ENCODE measurements at regions not wholly inside any gene's neighbourhood (a gene's known extent, or its start where the extent isn't known, plus 50 kb on each side); places are given as distances from the start of the nearest gene placed in this dataset.

DNA sequence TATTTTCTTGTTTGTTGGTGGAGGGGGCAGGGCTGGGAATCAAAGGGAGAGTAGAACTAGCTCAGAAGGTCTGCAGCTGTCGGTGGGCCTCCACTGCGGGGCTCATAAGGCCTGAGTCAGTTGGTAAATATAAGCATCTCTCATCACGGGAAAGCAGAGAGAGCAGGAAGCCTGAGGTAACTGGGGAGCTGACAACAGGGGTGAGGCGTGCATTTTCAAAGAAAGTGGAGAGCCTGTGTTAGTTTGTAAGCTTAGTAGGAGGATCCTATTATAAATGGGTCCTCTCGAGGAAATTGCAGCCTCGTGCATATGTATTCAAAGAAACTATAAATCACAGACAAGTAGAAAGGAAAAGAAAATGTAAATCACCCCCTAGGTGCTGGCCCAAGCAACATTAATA lies 221.0 kb upstream of the CDH13 start:
- Histone ChIP-seq H3K9ac (ENCODE audit: low read length) (no peak overlapping the region), H3K4me3 (ENCODE audit: low read length) (no peak overlapping the region), H3K9me3 (ENCODE audit: control insufficient read depth, low read length) (no peaks in the 10 kb centered on the region), H3K27me3 (replicated peaks; ENCODE audit: control insufficient read depth, insufficient read depth, low read length) (peaks cover 20% of the 10 kb centered on the region), H3K36me3 (ENCODE audit: control insufficient read depth, insufficient read depth, low read length, severe bottlenecking) (no peaks in the 10 kb centered on the region), H3K4me1 (ENCODE audit: control insufficient read depth, insufficient read depth, low read length) (no peaks in the 10 kb centered on the region)
- no peak for DNase-seq (ENCODE audit: low read depth)

- Histone ChIP-seq H3K27me3 (replicated peaks; ENCODE audit: control insufficient read depth, insufficient read depth, low read length) (peaks cover 19% of the 10 kb centered on the region), H3K36me3 (ENCODE audit: control insufficient read depth, insufficient read depth, low read length, severe bottlenecking) (no peaks in the 10 kb centered on the region), H3K4me3 (ENCODE audit: low read length) (no peak overlapping the region), H3K4me1 (ENCODE audit: control insufficient read depth, insufficient read depth, low read length) (no peaks in the 10 kb centered on the region), H3K9ac (ENCODE audit: low read length) (no peak overlapping the region), H3K9me3 (ENCODE audit: control insufficient read depth, low read length) (no peaks in the 10 kb centered on the region)
- no peak for DNase-seq (ENCODE audit: low read depth)
These were observed 222.0 kb upstream of the CDH13 start for GRCh38 chr16:82404586-82405315.

DNA sequence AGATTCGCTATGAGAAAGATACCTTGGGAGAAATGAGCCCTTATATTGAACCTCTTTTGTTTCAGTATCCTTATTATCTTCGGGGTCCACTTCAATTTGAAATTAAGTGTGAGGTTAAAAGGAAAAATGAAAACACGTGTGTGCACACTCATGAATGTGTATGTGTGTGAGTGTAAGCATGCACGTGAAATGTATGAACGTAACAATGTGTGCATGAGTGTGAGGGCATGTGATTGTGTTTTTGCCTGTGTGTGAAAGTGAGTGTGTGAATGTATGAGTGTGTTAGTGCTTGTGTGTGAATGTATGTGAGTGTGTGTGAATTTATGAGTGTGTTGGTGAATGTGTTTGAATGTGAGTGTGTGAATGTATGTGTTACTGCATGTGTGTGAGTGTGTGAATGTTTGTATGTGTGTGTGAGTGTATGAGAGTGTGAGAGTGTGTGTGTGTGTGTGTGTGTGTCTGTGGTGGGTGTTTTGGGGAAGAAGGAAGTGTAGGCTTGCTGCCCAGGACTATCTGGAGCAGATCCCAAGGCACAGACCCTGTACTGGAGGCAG lies 224.0 kb upstream of the CDH13 start:
- H3K36me3 ChIP-seq (ENCODE audit: control insufficient read depth, insufficient read depth, low read length, severe bottlenecking) = no peaks in the 10 kb centered on the region
- no peaks in the 10 kb centered on the region for H3K9me3 ChIP-seq (ENCODE audit: control insufficient read depth, low read length)
- no peaks in the 10 kb centered on the region for H3K4me1 ChIP-seq (ENCODE audit: control insufficient read depth, insufficient read depth, low read length)
- no peak overlapping the region for H3K9ac ChIP-seq (ENCODE audit: low read length)
- DNase-seq (ENCODE audit: low read depth) = no peak
- peaks cover 8% of the 10 kb centered on the region for H3K27me3 ChIP-seq (replicated peaks; ENCODE audit: control insufficient read depth, insufficient read depth, low read length)
- H3K4me3 ChIP-seq (ENCODE audit: low read length) = no peak overlapping the region

DNA sequence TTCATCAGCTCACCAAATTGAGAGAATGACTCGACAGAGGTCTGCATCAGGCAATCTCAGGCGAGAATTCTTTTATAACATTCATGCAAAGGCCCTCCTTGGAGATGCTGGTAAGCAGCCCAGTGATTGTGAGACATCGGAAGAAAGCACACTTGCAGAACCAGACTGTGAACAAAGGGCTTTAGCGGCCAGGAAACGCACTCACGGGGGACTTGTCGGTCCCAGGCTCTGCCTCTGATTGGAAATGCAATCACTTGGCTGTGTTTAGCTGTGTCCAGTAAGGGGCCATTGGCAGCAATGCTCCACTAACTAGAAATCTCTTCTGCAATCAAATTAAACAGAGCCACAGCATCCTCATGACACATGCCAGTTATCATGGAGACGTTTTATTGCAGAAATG lies 226.7 kb upstream of the CDH13 start:
- no peak overlapping the region for H3K9ac ChIP-seq (ENCODE audit: low read length)
- H3K36me3 ChIP-seq (ENCODE audit: control insufficient read depth, insufficient read depth, low read length, severe bottlenecking) = no peaks in the 10 kb centered on the region
- H3K4me1 ChIP-seq (ENCODE audit: control insufficient read depth, insufficient read depth, low read length) = no peaks in the 10 kb centered on the region
- H3K4me3 ChIP-seq (ENCODE audit: low read length) = no peak overlapping the region
- no peaks in the 10 kb centered on the region for H3K27me3 ChIP-seq (replicated peaks; ENCODE audit: control insufficient read depth, insufficient read depth, low read length)
- no peak for DNase-seq (ENCODE audit: low read depth)
- no peaks in the 10 kb centered on the region for H3K9me3 ChIP-seq (ENCODE audit: control insufficient read depth, low read length)

GRCh38 chr16:82396509-82396908 lies 226.5 kb upstream of the MPHOSPH6 start:
- H3K9ac ChIP-seq (ENCODE audit: low read length) = no peak overlapping the region
- H3K4me3 ChIP-seq (ENCODE audit: low read length) = no peak overlapping the region
- no peaks in the 10 kb centered on the region for H3K9me3 ChIP-seq (ENCODE audit: control insufficient read depth, low read length)
- DNase-seq (ENCODE audit: low read depth) = no peak
- H3K27me3 ChIP-seq (replicated peaks; ENCODE audit: control insufficient read depth, insufficient read depth, low read length) = no peaks in the 10 kb centered on the region
- no peaks in the 10 kb centered on the region for H3K4me1 ChIP-seq (ENCODE audit: control insufficient read depth, insufficient read depth, low read length)
- H3K36me3 ChIP-seq (ENCODE audit: control insufficient read depth, insufficient read depth, low read length, severe bottlenecking) = no peaks in the 10 kb centered on the region

DNA sequence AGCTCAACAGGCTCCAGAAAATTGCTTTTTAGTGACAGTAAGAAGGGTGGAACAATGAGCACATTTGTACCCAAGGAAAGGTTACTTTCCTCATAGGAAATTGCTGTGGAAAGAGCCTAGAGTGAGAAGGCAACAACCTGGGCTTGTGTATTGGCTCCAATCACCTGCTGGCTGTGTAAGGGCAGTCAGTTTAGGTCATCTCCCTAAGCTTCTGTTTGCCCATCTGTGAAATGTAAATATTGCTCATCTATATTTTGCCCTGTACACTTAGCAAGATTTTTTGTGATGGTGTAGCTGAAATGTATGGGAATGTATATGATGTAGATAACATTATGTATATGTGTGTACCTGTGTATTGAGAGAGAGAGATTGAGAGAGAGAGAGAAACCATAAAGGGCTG lies 225.2 kb upstream of the MPHOSPH6 start:
- Histone ChIP-seq H3K9me3 (ENCODE audit: control insufficient read depth, low read length) (no peaks in the 10 kb centered on the region), H3K9ac (ENCODE audit: low read length) (no peak overlapping the region), H3K4me3 (ENCODE audit: low read length) (no peak overlapping the region), H3K36me3 (ENCODE audit: control insufficient read depth, insufficient read depth, low read length, severe bottlenecking) (no peaks in the 10 kb centered on the region), H3K4me1 (ENCODE audit: control insufficient read depth, insufficient read depth, low read length) (no peaks in the 10 kb centered on the region), H3K27me3 (replicated peaks; ENCODE audit: control insufficient read depth, insufficient read depth, low read length) (no peaks in the 10 kb centered on the region)
- no peak for DNase-seq (ENCODE audit: low read depth)

GRCh38 chr16:82391690-82392089 lies 221.7 kb upstream of the MPHOSPH6 start:
- H3K27me3 ChIP-seq (replicated peaks; ENCODE audit: control insufficient read depth, insufficient read depth, low read length) = peaks cover 10% of the 10 kb centered on the region
- no peaks in the 10 kb centered on the region for H3K9me3 ChIP-seq (ENCODE audit: control insufficient read depth, low read length)
- DNase-seq (ENCODE audit: low read depth) = no peak
- H3K9ac ChIP-seq (ENCODE audit: low read length) = no peak overlapping the region
- no peak overlapping the region for H3K4me3 ChIP-seq (ENCODE audit: low read length)
- H3K36me3 ChIP-seq (ENCODE audit: control insufficient read depth, insufficient read depth, low read length, severe bottlenecking) = no peaks in the 10 kb centered on the region
- no peaks in the 10 kb centered on the region for H3K4me1 ChIP-seq (ENCODE audit: control insufficient read depth, insufficient read depth, low read length)

DNA sequence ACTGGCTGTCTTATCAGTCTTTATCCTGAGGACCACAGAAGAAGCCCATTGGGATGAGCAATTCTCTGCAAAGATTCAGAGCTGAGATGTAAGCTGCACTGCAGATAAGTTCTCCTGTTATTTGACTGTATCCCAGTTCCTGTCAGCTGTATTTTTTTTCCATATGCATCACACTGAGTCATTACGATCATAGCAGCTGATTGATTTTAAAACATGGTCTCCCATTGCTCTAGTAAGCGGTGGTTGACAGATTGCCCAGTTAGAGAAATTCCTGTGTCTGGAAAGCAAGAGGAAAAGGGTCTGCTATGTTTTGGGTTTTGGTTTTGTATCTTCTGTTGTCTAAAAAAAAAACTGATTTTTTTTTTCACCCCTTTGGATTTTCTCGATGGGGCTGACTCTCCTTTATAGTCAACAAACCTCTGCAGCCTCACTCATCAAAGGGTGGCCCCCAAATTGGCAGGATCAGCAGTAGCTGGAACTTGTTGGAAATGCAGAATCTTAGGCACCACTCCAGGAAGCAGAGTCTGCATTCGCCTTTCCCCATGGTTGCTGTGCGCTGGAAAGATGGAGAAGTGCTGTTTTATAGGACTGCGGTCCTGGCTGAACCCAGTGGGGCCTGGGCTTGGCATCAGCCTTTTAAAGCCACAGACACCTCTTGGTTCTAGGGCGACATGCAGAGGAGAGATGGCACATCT lies 220.1 kb upstream of the MPHOSPH6 start:
- Histone ChIP-seq H3K4me1 (ENCODE audit: control insufficient read depth, insufficient read depth, low read length) (no peaks in the 10 kb centered on the region), H3K36me3 (ENCODE audit: control insufficient read depth, insufficient read depth, low read length, severe bottlenecking) (no peaks in the 10 kb centered on the region), H3K9me3 (ENCODE audit: control insufficient read depth, low read length) (no peaks in the 10 kb centered on the region), H3K4me3 (ENCODE audit: low read length) (no peak overlapping the region), H3K27me3 (replicated peaks; ENCODE audit: control insufficient read depth, insufficient read depth, low read length) (peaks cover 10% of the 10 kb centered on the region), H3K9ac (ENCODE audit: low read length) (no peak overlapping the region)
- no peak for DNase-seq (ENCODE audit: low read depth)

DNA sequence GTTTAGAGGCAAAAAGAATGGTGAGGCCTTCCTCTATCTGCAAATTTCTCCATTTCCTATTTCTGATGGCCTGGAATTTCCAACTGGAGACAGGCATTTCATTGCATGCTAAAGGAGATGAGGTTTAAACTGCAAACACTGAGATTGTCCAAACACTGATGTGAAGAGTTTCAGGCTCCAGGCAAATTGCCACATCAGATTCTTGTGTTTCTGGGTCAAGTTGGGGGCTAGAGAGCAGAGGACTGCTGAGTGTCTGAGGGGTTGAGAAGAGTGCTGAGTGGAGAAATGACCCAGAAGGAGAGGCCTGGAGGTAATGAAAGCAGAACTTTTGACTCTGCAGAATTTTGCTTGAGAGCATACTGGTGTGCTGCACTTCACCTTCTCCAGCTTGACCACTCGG lies 216.7 kb upstream of the MPHOSPH6 start:
- DNase-seq (ENCODE audit: low read depth) = no peak
- no peaks in the 10 kb centered on the region for H3K4me1 ChIP-seq (ENCODE audit: control insufficient read depth, insufficient read depth, low read length)
- peaks cover 10% of the 10 kb centered on the region for H3K27me3 ChIP-seq (replicated peaks; ENCODE audit: control insufficient read depth, insufficient read depth, low read length)
- H3K9ac ChIP-seq (ENCODE audit: low read length) = no peak overlapping the region
- no peak overlapping the region for H3K4me3 ChIP-seq (ENCODE audit: low read length)
- H3K36me3 ChIP-seq (ENCODE audit: control insufficient read depth, insufficient read depth, low read length, severe bottlenecking) = no peaks in the 10 kb centered on the region
- no peaks in the 10 kb centered on the region for H3K9me3 ChIP-seq (ENCODE audit: control insufficient read depth, low read length)

- no peak for DNase-seq (ENCODE audit: low read depth)
- no peak overlapping the region for H3K4me3 ChIP-seq (ENCODE audit: low read length)
- no peaks in the 10 kb centered on the region for H3K36me3 ChIP-seq (ENCODE audit: control insufficient read depth, insufficient read depth, low read length, severe bottlenecking)
- no peaks in the 10 kb centered on the region for H3K9me3 ChIP-seq (ENCODE audit: control insufficient read depth, low read length)
- no peak overlapping the region for H3K9ac ChIP-seq (ENCODE audit: low read length)
- no peaks in the 10 kb centered on the region for H3K4me1 ChIP-seq (ENCODE audit: control insufficient read depth, insufficient read depth, low read length)
- peaks cover 10% of the 10 kb centered on the region for H3K27me3 ChIP-seq (replicated peaks; ENCODE audit: control insufficient read depth, insufficient read depth, low read length)
These were observed 214.9 kb upstream of the MPHOSPH6 start for GRCh38 chr16:82384949-82385348.

GRCh38 chr16:82384017-82384416 lies 214.0 kb upstream of the MPHOSPH6 start:
- Histone ChIP-seq H3K9ac (ENCODE audit: low read length) (no peak overlapping the region), H3K27me3 (replicated peaks; ENCODE audit: control insufficient read depth, insufficient read depth, low read length) (peaks cover 7% of the 10 kb centered on the region), H3K4me3 (ENCODE audit: low read length) (no peak overlapping the region), H3K9me3 (ENCODE audit: control insufficient read depth, low read length) (no peaks in the 10 kb centered on the region), H3K36me3 (ENCODE audit: control insufficient read depth, insufficient read depth, low read length, severe bottlenecking) (no peaks in the 10 kb centered on the region), H3K4me1 (ENCODE audit: control insufficient read depth, insufficient read depth, low read length) (no peaks in the 10 kb centered on the region)
- no peak for DNase-seq (ENCODE audit: low read depth)

Measured in adipocyte (in vitro differentiated cells).